WERI-Rb-1 (cell line): ENCODE measurements at regions not wholly inside any gene's neighbourhood (a gene's known extent, or its start where the extent isn't known, plus 50 kb on each side); places are given as distances from the start of the nearest gene placed in this dataset.

Source experiments
- DNase-seq: peaks from one replicate; pipeline ENCODE4 v3.0.0-alpha.2; 2020
- H3K27ac ChIP-seq: fragments of 250-450 bp; sonication (Bioruptor Pico); 2 replicates; pipeline ENCODE4 v1.5.1; 2020; ENCODE audit warnings: mild to moderate bottlenecking, moderate library complexity
- H3K27me3 ChIP-seq: fragments of 250-450 bp; sonication (Bioruptor Pico); 2 replicates; pipeline ENCODE4 v1.5.1; 2021; ENCODE audit warnings: mild to moderate bottlenecking, low read depth, moderate library complexity; ENCODE audit not compliant: insufficient read depth, severe bottlenecking
- H3K36me3 ChIP-seq: fragments of 250-450 bp; sonication (Bioruptor Pico); 2 replicates; pipeline ENCODE4 v1.5.1; 2020; ENCODE audit warnings: mild to moderate bottlenecking, moderate library complexity
- H3K4me3 ChIP-seq: 2 replicates; pipeline ENCODE4 v1.5.1; 2011; ENCODE audit warnings: low read depth, mild to moderate bottlenecking, control low read depth, low read length
- H3K9me3 ChIP-seq: fragments of 250-450 bp; sonication (Bioruptor Pico); 2 replicates; pipeline ENCODE4 v1.5.1; 2021; ENCODE audit warnings: mild to moderate bottlenecking, moderate library complexity; ENCODE audit not compliant: severe bottlenecking
- TF ChIP-seq, protein P1 (sequence below): IDR thresholded peaks from 2 replicates; pipeline ENCODE4 v1.5.1; 2011; ENCODE audit warnings: low read depth, mild to moderate bottlenecking, control low read depth, inconsistent platforms, low read length

DNA sequence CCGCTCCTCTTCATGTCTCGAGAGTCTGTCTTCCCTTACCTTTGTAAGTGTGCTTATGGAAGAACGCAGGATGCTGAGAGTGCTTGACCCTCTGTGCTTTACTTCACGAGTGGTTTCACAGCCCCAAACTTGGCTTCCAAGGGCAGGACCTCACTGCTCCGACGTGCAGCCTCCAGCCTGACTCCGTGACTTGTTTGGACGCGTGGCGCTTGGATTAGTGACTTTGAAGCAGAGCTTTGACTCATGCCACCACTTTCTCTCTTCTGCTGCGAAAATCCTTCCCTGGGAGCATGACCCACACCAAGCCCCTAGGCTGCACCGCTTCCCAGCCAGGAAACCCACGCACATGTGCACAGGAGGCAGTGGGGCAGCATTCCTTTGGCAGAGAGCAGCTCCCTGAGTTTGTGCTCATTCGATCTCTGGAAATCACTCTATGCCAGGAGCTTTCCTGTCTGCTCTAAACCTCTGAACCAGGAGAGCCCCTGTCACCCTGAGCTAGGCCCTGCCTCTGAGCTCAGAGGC, 207.8 kb upstream of the HS6ST1 start:
- Histone ChIP-seq H3K36me3 (no peaks in the 10 kb centered on the region), H3K9me3 (no peaks in the 10 kb centered on the region), H3K27ac (no peak overlapping the region), H3K27me3 (no peaks in the 10 kb centered on the region), H3K4me3 (no peak overlapping the region)
- DNase-seq = no peak
- TF ChIP-seq, protein P1, sequence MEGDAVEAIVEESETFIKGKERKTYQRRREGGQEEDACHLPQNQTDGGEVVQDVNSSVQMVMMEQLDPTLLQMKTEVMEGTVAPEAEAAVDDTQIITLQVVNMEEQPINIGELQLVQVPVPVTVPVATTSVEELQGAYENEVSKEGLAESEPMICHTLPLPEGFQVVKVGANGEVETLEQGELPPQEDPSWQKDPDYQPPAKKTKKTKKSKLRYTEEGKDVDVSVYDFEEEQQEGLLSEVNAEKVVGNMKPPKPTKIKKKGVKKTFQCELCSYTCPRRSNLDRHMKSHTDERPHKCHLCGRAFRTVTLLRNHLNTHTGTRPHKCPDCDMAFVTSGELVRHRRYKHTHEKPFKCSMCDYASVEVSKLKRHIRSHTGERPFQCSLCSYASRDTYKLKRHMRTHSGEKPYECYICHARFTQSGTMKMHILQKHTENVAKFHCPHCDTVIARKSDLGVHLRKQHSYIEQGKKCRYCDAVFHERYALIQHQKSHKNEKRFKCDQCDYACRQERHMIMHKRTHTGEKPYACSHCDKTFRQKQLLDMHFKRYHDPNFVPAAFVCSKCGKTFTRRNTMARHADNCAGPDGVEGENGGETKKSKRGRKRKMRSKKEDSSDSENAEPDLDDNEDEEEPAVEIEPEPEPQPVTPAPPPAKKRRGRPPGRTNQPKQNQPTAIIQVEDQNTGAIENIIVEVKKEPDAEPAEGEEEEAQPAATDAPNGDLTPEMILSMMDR = no peak

DNA sequence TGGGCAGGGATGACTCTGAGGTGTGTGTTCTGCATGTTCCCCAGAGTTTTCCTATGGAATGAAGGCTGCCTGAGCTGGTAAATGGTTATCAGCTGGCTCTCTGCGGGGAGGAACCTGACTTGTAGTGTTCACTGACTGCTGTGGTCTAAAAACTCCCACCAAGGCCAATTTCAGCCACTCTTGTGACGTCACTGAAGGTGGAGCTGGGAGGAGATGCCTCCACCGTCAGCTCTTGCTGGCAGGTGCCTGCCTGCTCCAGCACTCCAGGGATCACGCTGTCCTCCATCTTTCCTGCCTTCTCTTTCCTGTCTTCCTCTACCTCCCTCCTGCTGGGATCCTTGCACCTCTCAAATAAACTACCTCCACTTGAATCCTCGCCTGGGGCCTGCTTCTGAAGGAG, 209.5 kb upstream of the HS6ST1 start:
- H3K27ac ChIP-seq = no peak overlapping the region
- no peaks in the 10 kb centered on the region for H3K27me3 ChIP-seq
- no peak for DNase-seq
- TF ChIP-seq, protein P1 = no peak
- no peak overlapping the region for H3K4me3 ChIP-seq
- H3K36me3 ChIP-seq = no peaks in the 10 kb centered on the region
- no peaks in the 10 kb centered on the region for H3K9me3 ChIP-seq

DNA sequence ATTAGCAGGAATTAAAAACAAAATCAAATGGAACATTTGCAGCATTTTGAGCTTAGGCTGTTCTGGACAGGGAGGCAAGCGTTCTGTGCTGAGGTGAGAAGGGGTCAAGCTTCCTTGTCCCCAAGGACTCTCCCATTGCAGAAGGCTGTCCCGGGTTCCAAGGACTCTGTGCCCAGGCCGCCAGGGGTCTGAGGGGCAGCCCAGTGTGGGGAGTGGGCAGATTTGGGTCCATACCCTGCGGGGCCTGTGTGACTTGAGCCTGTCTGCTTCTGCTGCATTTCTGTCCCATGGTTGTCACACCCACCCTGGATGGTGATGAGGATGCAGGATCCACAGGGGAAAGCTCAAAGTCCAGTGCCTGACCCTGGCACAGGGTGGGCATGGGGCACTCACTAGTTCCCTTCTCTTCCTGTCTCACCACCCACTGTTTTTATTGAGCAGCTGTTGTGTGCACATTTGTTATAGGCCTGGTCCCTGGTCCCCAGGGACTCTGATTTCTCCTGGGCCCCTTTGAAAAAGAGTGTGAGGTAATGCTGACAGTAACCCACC, 211.4 kb upstream of the HS6ST1 start:
- TF ChIP-seq, protein P1 = no peak

DNA sequence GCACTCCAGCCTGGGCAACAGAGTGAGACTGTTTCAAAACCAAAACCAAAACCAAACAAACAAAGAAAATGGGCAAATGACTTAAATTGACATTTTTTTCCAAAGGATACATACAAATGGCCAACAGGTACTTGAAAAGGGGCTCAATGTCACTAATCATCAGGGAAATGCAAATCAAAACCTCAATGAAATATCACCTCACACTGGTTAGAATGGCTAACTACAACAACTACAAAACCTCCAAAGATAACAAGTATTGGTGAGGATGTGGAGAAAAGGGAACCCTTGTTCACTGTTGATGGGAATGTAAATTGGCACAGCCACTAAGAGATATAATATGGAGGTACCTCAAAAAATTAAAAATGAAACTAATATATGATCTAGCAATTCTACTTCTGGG, 213.2 kb upstream of the HS6ST1 start:
- Histone ChIP-seq H3K9me3 (no peaks in the 10 kb centered on the region), H3K4me3 (no peak overlapping the region), H3K27ac (no peak overlapping the region), H3K36me3 (no peaks in the 10 kb centered on the region), H3K27me3 (no peaks in the 10 kb centered on the region)
- no peak for DNase-seq
- TF ChIP-seq, protein P1 = peak; percentile 22

More for the DNA sequence above, 211.4 kb upstream of the HS6ST1 start:
- Histone ChIP-seq H3K27ac (no peak overlapping the region), H3K36me3 (no peaks in the 10 kb centered on the region), H3K4me3 (no peak overlapping the region), H3K27me3 (no peaks in the 10 kb centered on the region), H3K9me3 (no peaks in the 10 kb centered on the region)
- DNase-seq = no peak

DNA sequence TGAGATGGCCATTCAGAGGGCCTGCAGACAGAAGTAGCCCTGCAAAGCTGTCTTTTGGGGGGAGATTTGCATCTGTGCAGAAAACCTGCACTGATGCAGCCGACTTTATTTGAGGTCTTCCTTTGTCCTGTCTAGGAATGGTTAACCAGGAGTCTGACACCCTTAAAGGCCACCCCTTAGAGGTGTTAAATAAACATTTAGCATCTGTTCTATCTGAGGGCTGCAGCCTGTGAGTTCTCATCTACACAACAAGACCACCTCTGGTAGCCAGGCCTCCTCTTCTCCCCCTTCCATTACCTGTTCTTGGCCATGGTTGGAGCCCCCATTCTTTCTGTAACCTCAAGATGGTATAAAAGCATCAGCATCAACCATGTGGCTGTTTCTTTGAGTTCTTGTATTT, 214.4 kb upstream of the HS6ST1 start:
- H3K27ac ChIP-seq = no peak overlapping the region

More for the DNA sequence above, 214.4 kb upstream of the HS6ST1 start:
- no peak for DNase-seq
- H3K4me3 ChIP-seq = no peak overlapping the region
- TF ChIP-seq, protein P1 = no peak
- H3K9me3 ChIP-seq = no peaks in the 10 kb centered on the region
- no peaks in the 10 kb centered on the region for H3K36me3 ChIP-seq
- no peaks in the 10 kb centered on the region for H3K27me3 ChIP-seq
